Activated CD4-positive, alpha-beta T cell treated with anti-CD3 and anti-CD28 coated beads, Interleukin-2, Interleukin-6, amounts not matched to agents 100 ng/mL and 50 ng/mL, durations not matched to agents 16 hours and 8 hours (primary cell): ENCODE measurements at regions not wholly inside any gene's neighbourhood (a gene's known extent, or its start where the extent isn't known, plus 50 kb on each side); places are given as distances from the start of the nearest gene placed in this dataset.

Experiments used
- DNase-seq: peaks from one replicate; pipeline ENCODE4 v3.0.0-alpha.2; 2020

GRCh38 chr14:71722885-71723284 lies 209.3 kb upstream of the RGS6 start:
- DNase-seq, result no peak

GRCh38 chr14:71725922-71726579 lies 206.2 kb upstream of the RGS6 start:
- DNase-seq, result peak; percentile 51

GRCh38 chr14:71726580-71727021 lies 205.6 kb upstream of the RGS6 start:
- DNase-seq, result no peak

- DNase-seq, result no peak
These were observed 203.8 kb upstream of the RGS6 start for GRCh38 chr14:71728386-71728785.

- no peak for DNase-seq
These were observed 202.6 kb upstream of the RGS6 start for GRCh38 chr14:71729596-71729995.

GRCh38 chr14:71730471-71730870 lies 201.8 kb upstream of the RGS6 start:
- peak; percentile 15 for DNase-seq

- DNase-seq, result no peak
These were observed 201.1 kb upstream of the RGS6 start for GRCh38 chr14:71731096-71731495.

GRCh38 chr14:71733210-71733883 lies 198.9 kb upstream of the RGS6 start:
- no peak for DNase-seq

GRCh38 chr14:71734076-71734475 lies 198.2 kb upstream of the RGS6 start:
- no peak for DNase-seq

GRCh38 chr14:71734885-71735284 lies 197.3 kb upstream of the RGS6 start:
- no peak for DNase-seq

- no peak for DNase-seq
These were observed 194.5 kb upstream of the RGS6 start for GRCh38 chr14:71737760-71738159.

GRCh38 chr14:71739273-71739990 lies 192.8 kb upstream of the RGS6 start:
- DNase-seq, result no peak

GRCh38 chr14:71741241-71741640 lies 191.0 kb upstream of the RGS6 start:
- DNase-seq, result no peak

GRCh38 chr14:71742485-71742884 lies 189.7 kb upstream of the RGS6 start:
- no peak for DNase-seq

- no peak for DNase-seq
These were observed 187.2 kb upstream of the RGS6 start for GRCh38 chr14:71745072-71745471.

- no peak for DNase-seq
These were observed 184.0 kb upstream of the RGS6 start for GRCh38 chr14:71748196-71748595.

GRCh38 chr14:71749613-71750238 lies 182.5 kb upstream of the RGS6 start:
- DNase-seq, result no peak

GRCh38 chr14:71751264-71751663 lies 181.0 kb upstream of the RGS6 start:
- DNase-seq, result peak; percentile 28

GRCh38 chr14:71752111-71752738 lies 180.0 kb upstream of the RGS6 start:
- no peak for DNase-seq

- DNase-seq, result peak; percentile 72
These were observed 179.0 kb upstream of the RGS6 start for GRCh38 chr14:71753126-71753830.

- no peak for DNase-seq
These were observed 178.3 kb upstream of the RGS6 start for GRCh38 chr14:71753976-71754375.

GRCh38 chr14:71754422-71755095 lies 177.7 kb upstream of the RGS6 start:
- no peak for DNase-seq
